ENCODE measurements at regions not wholly inside any gene's neighbourhood (a gene's known extent, or its start where the extent isn't known, plus 50 kb on each side); places are given as distances from the start of the nearest gene placed in this dataset.
A peak's percentile ranks its signal among the peaks of the same experiment; 100 is the strongest.

- no peak for TF ChIP-seq CTCF (IDR thresholded peaks at IDR 0.05; ENCODE audit: low read depth, low read length, missing control alignments)
- DNase-seq (ENCODE audit: low read depth): no peak
- no peak overlapping the region for H3K4me3 ChIP-seq (ENCODE audit: low read depth, low read length)
Measured at GRCh38 chr5:158022393-158022792, 163.4 kb upstream of the CLINT1 start.

GRCh38 chr5:158020555-158021418 lies 161.8 kb upstream of the CLINT1 start:
- no peak for DNase-seq (ENCODE audit: low read depth)
- no peak for TF ChIP-seq CTCF (IDR thresholded peaks at IDR 0.05; ENCODE audit: low read depth, low read length, missing control alignments)

GRCh38 chr5:158017469-158017868 lies 158.5 kb upstream of the CLINT1 start:
- no peak overlapping the region for H3K4me3 ChIP-seq (ENCODE audit: low read depth, low read length)
- DNase-seq (ENCODE audit: low read depth): no peak
- no peak for TF ChIP-seq CTCF (IDR thresholded peaks at IDR 0.05; ENCODE audit: low read depth, low read length, missing control alignments)

More at GRCh38 chr5:158020555-158021418, 161.8 kb upstream of the CLINT1 start:
- H3K4me3 ChIP-seq (ENCODE audit: low read depth, low read length): no peak overlapping the region

GRCh38 chr5:158014372-158014771 lies 155.4 kb upstream of the CLINT1 start:
- DNase-seq (ENCODE audit: low read depth): no peak
- TF ChIP-seq CTCF (IDR thresholded peaks at IDR 0.05; ENCODE audit: low read depth, low read length, missing control alignments): no peak
- no peak overlapping the region for H3K4me3 ChIP-seq (ENCODE audit: low read depth, low read length)

GRCh38 chr5:158013939-158014338 lies 155.0 kb upstream of the CLINT1 start:
- H3K4me3 ChIP-seq (ENCODE audit: low read depth, low read length): no peak overlapping the region
- DNase-seq (ENCODE audit: low read depth): no peak
- peak; percentile 58 for TF ChIP-seq CTCF (IDR thresholded peaks at IDR 0.05; ENCODE audit: low read depth, low read length, missing control alignments)

- no peak for DNase-seq (ENCODE audit: low read depth)
- TF ChIP-seq CTCF (IDR thresholded peaks at IDR 0.05; ENCODE audit: low read depth, low read length, missing control alignments): no peak
- no peak overlapping the region for H3K4me3 ChIP-seq (ENCODE audit: low read depth, low read length)
Measured at GRCh38 chr5:158013303-158013702, 154.4 kb upstream of the CLINT1 start.

- DNase-seq (ENCODE audit: low read depth): no peak
- no peak overlapping the region for H3K4me3 ChIP-seq (ENCODE audit: low read depth, low read length)
- TF ChIP-seq CTCF (IDR thresholded peaks at IDR 0.05; ENCODE audit: low read depth, low read length, missing control alignments): no peak
Measured at GRCh38 chr5:158011422-158011821, 152.5 kb upstream of the CLINT1 start.

All from GM12864 (cell line).